ENCODE measurements at regions not wholly inside any gene's neighbourhood (a gene's known extent, or its start where the extent isn't known, plus 50 kb on each side); places are given as distances from the start of the nearest gene placed in this dataset.

DNA sequence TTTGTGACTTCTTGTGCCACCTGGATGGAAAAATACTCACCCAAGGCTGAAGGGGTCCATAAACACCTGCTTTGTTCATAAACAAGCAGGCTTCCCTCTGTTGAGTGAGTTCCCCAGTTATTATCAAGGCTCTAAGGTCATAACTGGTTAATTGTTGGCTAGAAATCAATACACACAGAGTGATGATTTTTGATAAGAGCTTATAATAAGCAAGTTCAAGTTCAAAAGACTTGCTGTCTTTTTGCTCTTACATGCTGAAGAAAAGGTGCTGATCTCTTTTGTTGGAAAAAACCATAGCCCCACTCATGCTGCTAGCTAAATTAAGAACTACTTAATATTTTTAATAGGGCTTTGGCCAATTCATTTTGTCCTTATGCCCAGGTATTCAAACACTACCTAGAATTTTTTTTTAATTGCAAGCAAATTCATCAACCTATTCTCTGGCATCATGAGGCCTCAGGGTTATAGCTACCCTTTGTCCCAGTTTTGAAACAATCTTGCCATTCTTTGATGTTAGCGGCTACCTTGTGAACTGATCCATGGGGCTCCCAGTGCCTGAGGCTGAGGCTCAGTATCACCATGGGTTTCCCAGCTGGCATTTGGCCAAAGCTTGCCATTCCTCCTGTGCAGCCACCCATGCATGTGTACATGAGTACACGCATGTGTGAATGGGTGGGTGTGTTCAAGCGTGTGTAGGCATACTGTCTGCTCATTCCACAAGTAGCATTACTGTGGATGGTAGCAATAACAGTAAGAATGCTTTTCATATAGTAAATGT, 127.6 kb upstream of the LPP start:
- H3K4me2 ChIP-seq, result no peak overlapping the region
- DNase-seq, result no peak
- no peak overlapping the region for H3K9ac ChIP-seq
- H3K36me3 ChIP-seq (replicated peaks in 1 of 2; ENCODE audit: control insufficient read depth in 1 of 2, insufficient read depth in 2 of 2, low read length in 1 of 2), result no peaks in the 10 kb centered on the region
- H2AFZ ChIP-seq (ENCODE audit: low read depth), result no peak overlapping the region
- POLR2A ChIA-PET, result no interaction called here
- WGBS (ENCODE audit: low lambda C conversion rate), result 73% methylated on average over 3 of the region's 3 CpGs
- no peaks in the 10 kb centered on the region for H3K9me3 ChIP-seq
- H3K4me3 ChIP-seq (ENCODE audit: low read depth in 2 of 2, low read length in 1 of 2), result no peak overlapping the region
- no peaks in the 10 kb centered on the region for H3K9me2 ChIP-seq
- CTCF ChIA-PET, result no interaction called here
- no peak overlapping the region for H3K27ac ChIP-seq (ENCODE audit: low read depth in 2 of 2, low read length in 1 of 2)
- H3K79me2 ChIP-seq (ENCODE audit: insufficient read depth), result no peaks in the 10 kb centered on the region
- TF ChIP-seq RFX5 (IDR thresholded peaks at IDR 0.05; ENCODE audit: low read length) (no peak), NFIC (IDR thresholded peaks at IDR 0.05; ENCODE audit: borderline replicate concordance) (no peak), RXRA (IDR thresholded peaks at IDR 0.05; ENCODE audit: borderline replicate concordance, low read depth) (no peak), MXI1 (IDR thresholded peaks at IDR 0.05; ENCODE audit: low read depth, low read length) (no peak), SMC3 (IDR thresholded peaks at IDR 0.05; ENCODE audit: low read depth, low read length) (no peak), RCOR1 (IDR thresholded peaks at IDR 0.05; ENCODE audit: low read length) (no peak), TAF1 (IDR thresholded peaks at IDR 0.05; ENCODE audit: borderline replicate concordance, low read depth, low read length) (no peak), ELF1 (IDR thresholded peaks at IDR 0.05) (no peak), NRF1 (IDR thresholded peaks at IDR 0.05; ENCODE audit: low read depth, low read length) (no peak), JUND (IDR thresholded peaks at IDR 0.05) (no peak), TEAD4 (IDR thresholded peaks at IDR 0.05; ENCODE audit: borderline replicate concordance, insufficient read depth) (no peak), POLR2AphosphoS5 (IDR thresholded peaks at IDR 0.05; ENCODE audit: low read depth, low read length) (no peak), FOXJ3 (CRISPR knock-in tag; IDR thresholded peaks at IDR 0.05) (no peak), FOXM1 (IDR thresholded peaks at IDR 0.05; ENCODE audit: low read depth) (no peak)
- TF ChIP-seq, protein P1, sequence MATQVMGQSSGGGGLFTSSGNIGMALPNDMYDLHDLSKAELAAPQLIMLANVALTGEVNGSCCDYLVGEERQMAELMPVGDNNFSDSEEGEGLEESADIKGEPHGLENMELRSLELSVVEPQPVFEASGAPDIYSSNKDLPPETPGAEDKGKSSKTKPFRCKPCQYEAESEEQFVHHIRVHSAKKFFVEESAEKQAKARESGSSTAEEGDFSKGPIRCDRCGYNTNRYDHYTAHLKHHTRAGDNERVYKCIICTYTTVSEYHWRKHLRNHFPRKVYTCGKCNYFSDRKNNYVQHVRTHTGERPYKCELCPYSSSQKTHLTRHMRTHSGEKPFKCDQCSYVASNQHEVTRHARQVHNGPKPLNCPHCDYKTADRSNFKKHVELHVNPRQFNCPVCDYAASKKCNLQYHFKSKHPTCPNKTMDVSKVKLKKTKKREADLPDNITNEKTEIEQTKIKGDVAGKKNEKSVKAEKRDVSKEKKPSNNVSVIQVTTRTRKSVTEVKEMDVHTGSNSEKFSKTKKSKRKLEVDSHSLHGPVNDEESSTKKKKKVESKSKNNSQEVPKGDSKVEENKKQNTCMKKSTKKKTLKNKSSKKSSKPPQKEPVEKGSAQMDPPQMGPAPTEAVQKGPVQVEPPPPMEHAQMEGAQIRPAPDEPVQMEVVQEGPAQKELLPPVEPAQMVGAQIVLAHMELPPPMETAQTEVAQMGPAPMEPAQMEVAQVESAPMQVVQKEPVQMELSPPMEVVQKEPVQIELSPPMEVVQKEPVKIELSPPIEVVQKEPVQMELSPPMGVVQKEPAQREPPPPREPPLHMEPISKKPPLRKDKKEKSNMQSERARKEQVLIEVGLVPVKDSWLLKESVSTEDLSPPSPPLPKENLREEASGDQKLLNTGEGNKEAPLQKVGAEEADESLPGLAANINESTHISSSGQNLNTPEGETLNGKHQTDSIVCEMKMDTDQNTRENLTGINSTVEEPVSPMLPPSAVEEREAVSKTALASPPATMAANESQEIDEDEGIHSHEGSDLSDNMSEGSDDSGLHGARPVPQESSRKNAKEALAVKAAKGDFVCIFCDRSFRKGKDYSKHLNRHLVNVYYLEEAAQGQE (IDR thresholded peaks at IDR 0.05; ENCODE audit: low read depth, low read length), result no peak
- TF ChIP-seq, protein P2, sequence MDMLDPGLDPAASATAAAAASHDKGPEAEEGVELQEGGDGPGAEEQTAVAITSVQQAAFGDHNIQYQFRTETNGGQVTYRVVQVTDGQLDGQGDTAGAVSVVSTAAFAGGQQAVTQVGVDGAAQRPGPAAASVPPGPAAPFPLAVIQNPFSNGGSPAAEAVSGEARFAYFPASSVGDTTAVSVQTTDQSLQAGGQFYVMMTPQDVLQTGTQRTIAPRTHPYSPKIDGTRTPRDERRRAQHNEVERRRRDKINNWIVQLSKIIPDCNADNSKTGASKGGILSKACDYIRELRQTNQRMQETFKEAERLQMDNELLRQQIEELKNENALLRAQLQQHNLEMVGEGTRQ (IDR thresholded peaks at IDR 0.05; ENCODE audit: borderline replicate concordance, low read depth, low read length), result no peak
- TF ChIP-seq, protein P3, sequence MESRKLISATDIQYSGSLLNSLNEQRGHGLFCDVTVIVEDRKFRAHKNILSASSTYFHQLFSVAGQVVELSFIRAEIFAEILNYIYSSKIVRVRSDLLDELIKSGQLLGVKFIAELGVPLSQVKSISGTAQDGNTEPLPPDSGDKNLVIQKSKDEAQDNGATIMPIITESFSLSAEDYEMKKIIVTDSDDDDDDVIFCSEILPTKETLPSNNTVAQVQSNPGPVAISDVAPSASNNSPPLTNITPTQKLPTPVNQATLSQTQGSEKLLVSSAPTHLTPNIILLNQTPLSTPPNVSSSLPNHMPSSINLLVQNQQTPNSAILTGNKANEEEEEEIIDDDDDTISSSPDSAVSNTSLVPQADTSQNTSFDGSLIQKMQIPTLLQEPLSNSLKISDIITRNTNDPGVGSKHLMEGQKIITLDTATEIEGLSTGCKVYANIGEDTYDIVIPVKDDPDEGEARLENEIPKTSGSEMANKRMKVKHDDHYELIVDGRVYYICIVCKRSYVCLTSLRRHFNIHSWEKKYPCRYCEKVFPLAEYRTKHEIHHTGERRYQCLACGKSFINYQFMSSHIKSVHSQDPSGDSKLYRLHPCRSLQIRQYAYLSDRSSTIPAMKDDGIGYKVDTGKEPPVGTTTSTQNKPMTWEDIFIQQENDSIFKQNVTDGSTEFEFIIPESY (IDR thresholded peaks at IDR 0.05; ENCODE audit: borderline replicate concordance, low read depth), result no peak
- TF ChIP-seq, protein P4, sequence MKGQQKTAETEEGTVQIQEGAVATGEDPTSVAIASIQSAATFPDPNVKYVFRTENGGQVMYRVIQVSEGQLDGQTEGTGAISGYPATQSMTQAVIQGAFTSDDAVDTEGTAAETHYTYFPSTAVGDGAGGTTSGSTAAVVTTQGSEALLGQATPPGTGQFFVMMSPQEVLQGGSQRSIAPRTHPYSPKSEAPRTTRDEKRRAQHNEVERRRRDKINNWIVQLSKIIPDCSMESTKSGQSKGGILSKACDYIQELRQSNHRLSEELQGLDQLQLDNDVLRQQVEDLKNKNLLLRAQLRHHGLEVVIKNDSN (IDR thresholded peaks at IDR 0.05; ENCODE audit: borderline replicate concordance, low read depth), result no peak
- TF ChIP-seq, protein P5, sequence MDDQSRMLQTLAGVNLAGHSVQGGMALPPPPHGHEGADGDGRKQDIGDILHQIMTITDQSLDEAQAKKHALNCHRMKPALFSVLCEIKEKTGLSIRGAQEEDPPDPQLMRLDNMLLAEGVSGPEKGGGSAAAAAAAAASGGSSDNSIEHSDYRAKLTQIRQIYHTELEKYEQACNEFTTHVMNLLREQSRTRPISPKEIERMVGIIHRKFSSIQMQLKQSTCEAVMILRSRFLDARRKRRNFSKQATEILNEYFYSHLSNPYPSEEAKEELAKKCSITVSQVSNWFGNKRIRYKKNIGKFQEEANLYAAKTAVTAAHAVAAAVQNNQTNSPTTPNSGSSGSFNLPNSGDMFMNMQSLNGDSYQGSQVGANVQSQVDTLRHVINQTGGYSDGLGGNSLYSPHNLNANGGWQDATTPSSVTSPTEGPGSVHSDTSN (IDR thresholded peaks at IDR 0.05), result no peak
- H3K27me3 ChIP-seq (ENCODE audit: insufficient read depth), result no peaks in the 10 kb centered on the region
- H3K4me1 ChIP-seq (ENCODE audit: control insufficient read depth in 1 of 2, insufficient read depth in 2 of 2, low read depth in 1 of 2, low read length in 1 of 2), result no peaks in the 10 kb centered on the region
- H3F3A ChIP-seq (replicated peaks; ENCODE audit: insufficient read depth), result no peaks in the 10 kb centered on the region
- no peaks in the 10 kb centered on the region for H4K20me1 ChIP-seq (ENCODE audit: insufficient read depth)

Data from SK-N-SH (cell line).